DMS153 treated with DMSO at 0.1 percent for 48 hours (cell line): ENCODE measurements at regions not wholly inside any gene's neighbourhood (a gene's known extent, or its start where the extent isn't known, plus 50 kb on each side); places are given as distances from the start of the nearest gene placed in this dataset.

ENCODE experiments used
- DNase-seq: peaks from one replicate; lab custom pipeline; 2025; ENCODE audit not compliant: unreplicated experiment; lab: John Stamatoyannopoulos, UW

- no peak for DNase-seq
These were observed 339.8 kb upstream of the GATB start for GRCh38 chr4:152100379-152101201.

- no peak for DNase-seq
These were observed 339.2 kb upstream of the GATB start for GRCh38 chr4:152099981-152100378.

- no peak for DNase-seq
These were observed 338.7 kb upstream of the GATB start for GRCh38 chr4:152099555-152099954.

GRCh38 chr4:152099061-152099425 is 338.2 kb upstream of the GATB start:
- DNase-seq = no peak

- no peak for DNase-seq
These were observed 337.7 kb upstream of the GATB start for GRCh38 chr4:152098365-152099060.

- no peak for DNase-seq
These were observed 336.6 kb upstream of the GATB start for GRCh38 chr4:152097371-152097770.

GRCh38 chr4:152095701-152096070 is 334.9 kb upstream of the GATB start:
- no peak for DNase-seq

GRCh38 chr4:152094970-152095700 is 334.3 kb upstream of the GATB start:
- DNase-seq = peak; percentile 61

GRCh38 chr4:152091405-152091804 is 330.6 kb upstream of the GATB start:
- no peak for DNase-seq

GRCh38 chr4:152090543-152090942 is 329.7 kb upstream of the GATB start:
- DNase-seq = no peak

- no peak for DNase-seq
These were observed 328.8 kb upstream of the GATB start for GRCh38 chr4:152089584-152089983.

- no peak for DNase-seq
These were observed 326.5 kb upstream of the GATB start for GRCh38 chr4:152087335-152087734.

GRCh38 chr4:152085657-152086056 is 324.9 kb upstream of the GATB start:
- DNase-seq = no peak

- DNase-seq = no peak
These were observed 322.5 kb upstream of the GATB start for GRCh38 chr4:152083338-152083737.

GRCh38 chr4:152081024-152081423 is 320.2 kb upstream of the GATB start:
- no peak for DNase-seq

- DNase-seq = no peak
These were observed 318.9 kb upstream of the GATB start for GRCh38 chr4:152079543-152080293.

GRCh38 chr4:152079079-152079478 is 318.3 kb upstream of the GATB start:
- no peak for DNase-seq

- no peak for DNase-seq
These were observed 316.8 kb upstream of the GATB start for GRCh38 chr4:152077582-152077981.

GRCh38 chr4:152075253-152075928 is 314.6 kb upstream of the GATB start:
- no peak for DNase-seq

- no peak for DNase-seq
These were observed 313.8 kb upstream of the GATB start for GRCh38 chr4:152074573-152074972.

GRCh38 chr4:152074088-152074437 is 313.3 kb upstream of the GATB start:
- no peak for DNase-seq
